Heart right ventricle (tissue), 16 donors: ENCODE measurements at regions not wholly inside any gene's neighbourhood (a gene's known extent, or its start where the extent isn't known, plus 50 kb on each side); places are given as distances from the start of the nearest gene placed in this dataset.
A peak's percentile ranks its signal among the peaks of the same experiment; 100 is the strongest.

Source experiments
- ATAC-seq, 8 donors: fragments of 200-7000 bp; cut with Tn5 transposase; one replicate each; pipeline ENCODE4 v1.9.1; 2020; ENCODE audit warnings: mild to moderate bottlenecking in 8 of 8, moderate library complexity in 8 of 8, moderate number of reproducible peaks in 1 of 8
- DNase-seq, 2 donors: peaks; one replicate each; pipeline ENCODE4 v3.0.0-alpha.2; 2020
- H3K27ac ChIP-seq, 10 donors: fragments of 200-600 bp; sonication (generic) in 2 of 10; one replicate each; pipeline versions ENCODE4 v1.5.0 to v1.8.0; 2020 to 2022; ENCODE audit warnings: mild to moderate bottlenecking in 3 of 10
- H3K27me3 ChIP-seq, 7 donors: fragments of 200-600 bp; one replicate each; pipeline ENCODE4 v1.8.0; 2021 to 2022; ENCODE audit warnings: mild to moderate bottlenecking in 2 of 7
- H3K36me3 ChIP-seq, 9 donors: fragments of 200-600 bp; sonication (generic) in 1 of 9; one replicate each; pipeline versions ENCODE4 v1.5.0 to v1.8.0; 2020 to 2022; ENCODE audit warnings: mild to moderate bottlenecking in 2 of 9
- H3K4me1 ChIP-seq, 9 donors: fragments of 200-600 bp; sonication (generic) in 1 of 9; one replicate each; pipeline versions ENCODE4 v1.5.0 to v1.8.0; 2020 to 2022; ENCODE audit warnings: mild to moderate bottlenecking in 4 of 9
- H3K4me3 ChIP-seq, 10 donors: fragments of 200-600 bp; sonication (generic) in 2 of 10; one replicate each; pipeline versions ENCODE4 v1.5.0 to v1.8.0; 2020 to 2022; ENCODE audit warnings: mild to moderate bottlenecking in 7 of 10, moderate library complexity in 2 of 10
- H3K9me3 ChIP-seq, 11 donors: fragments of 200-600 bp in 10 of 11; sonication (generic) in 2 of 11; one replicate each; pipeline versions ENCODE4 v1.5.0 to v1.8.0; 2013 to 2022; ENCODE audit warnings: mild to moderate bottlenecking in 2 of 11, control low read depth in 1 of 11, moderate library complexity in 1 of 11
- CTCF ChIP-seq, 9 donors: fragments of 200-600 bp; sonication (generic) in 2 of 9; IDR thresholded peaks; one replicate each; pipeline versions ENCODE4 v1.5.0 to v1.8.0; 2021 to 2022; ENCODE audit warnings: antibody characterized with exemption in 9 of 9, mild to moderate bottlenecking in 5 of 9, moderate library complexity in 1 of 9
- WGBS, 2 donors: extraction: QIAGEN DNeasy Blood & Tissue Kit; methylation state at CpG; one replicate each; pipeline ENCODE4 v1.1.7; 2013; ENCODE audit warnings: inconsistent platforms in 1 of 2; 5-methylcytosine and 5-hydroxymethylcytosine counted together
- intact Hi-C, 10 donors: fragments of 100-400 bp; cut with DNase I; formaldehyde crosslinking; loops; one replicate each; pipeline versions ENCODE4 v1.11.1 to v1.14.2; 2022
- donor health status: Arrhythmogenic right ventricular cardiomyopathy.
- donor health status: ischemic (EF 13 %, LVEDD 7.1; RV severe dilation, severe dysfunction).
- donor health status: healthy with polysubstance abuse.
- donor health status: DM: no; HTN: yes; CAD: no.
- donor health status: DM: no; HTN: no; CAD: no.
- donor health status: ischemic (EF 25% LVEDD 6.9; RV normal size, moderate dysfunction).
- donor health status: ischemic (EF 25% LVEDD 5.7; RV mildly dilated, moderate dysfunction).
- donor health status: healthy.
- donor health status: DM: yes; HTN: yes; CAD: no.
- donor health status: Ischemic cardiomyopathy.
- donor health status: ischemic (EF 35%, LVEDD 5.7; RV mildly dilated, moderate dysfunction).
- donor health status: nonischemic (EF 11% LVEDD 7.7; RV severe dilation, severe dysfunction).
- donor health status: DM: yes; HTN: yes; CAD: no.
- donor health status: PGD.
- donor health status: ischemic (EF 29% LVEDD 5.4; RV normal size, mild dysfunction).
- donor health status: nonischemic (EF 23%, LVEDD 6.1; RV moderate dilation, normal function).

DNA sequence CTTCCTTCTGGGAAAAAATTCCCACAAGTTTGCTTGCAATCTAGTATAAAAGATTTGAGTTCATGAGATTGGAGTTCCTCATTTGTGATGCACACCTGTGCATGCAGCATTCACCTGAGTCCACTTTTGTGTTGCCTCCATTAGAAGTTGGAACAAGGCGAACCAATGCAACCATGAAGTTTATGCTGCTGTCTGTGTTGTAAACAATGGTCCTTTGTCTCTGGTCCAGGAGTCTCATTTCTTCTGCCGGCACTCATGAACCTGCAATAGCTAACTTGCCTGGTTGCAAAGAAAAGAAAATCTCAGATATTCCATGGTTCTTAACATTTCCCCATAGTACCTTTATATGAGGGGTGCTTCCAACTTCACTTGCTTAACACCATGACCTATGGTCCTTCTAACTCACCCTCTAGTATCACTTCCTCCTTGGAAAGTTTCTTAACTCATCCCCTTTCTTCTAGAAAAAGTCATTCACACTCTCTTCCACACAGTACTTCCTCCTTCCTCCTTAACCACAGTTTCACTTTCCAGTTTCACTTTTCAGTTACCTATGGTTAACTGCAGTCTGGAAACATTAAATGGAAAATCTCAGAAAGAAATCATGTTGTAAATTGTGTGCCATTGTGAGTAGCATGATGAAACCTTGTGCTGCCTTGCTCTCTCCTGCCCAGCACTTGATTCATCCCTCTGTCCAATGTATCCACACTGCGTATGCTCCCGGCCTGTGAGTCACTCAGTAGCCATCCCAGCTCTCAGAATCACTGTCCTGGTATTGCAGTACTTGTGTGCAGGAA, 128.8 kb upstream of the TRIB2 start:
- DNase-seq (no peak), ATAC-seq (peak in 7 of 8 donors; percentile 38 to 73 (median 64))
- intact Hi-C loops, result no loop called here
- Histone ChIP-seq H3K4me3 (no peak overlapping the region), H3K9me3 (no peaks in the 10 kb centered on the region), H3K27ac (peak overlapping the region in 3 of 10 donors; percentile 3 to 52 (median 45)), H3K27me3 (no peaks in the 10 kb centered on the region), H3K4me1 (peaks cover 0 to 20% (median 0%) of the 10 kb centered on the region in 9 donors), H3K36me3 (no peaks in the 10 kb centered on the region)
- no peak for TF ChIP-seq CTCF (IDR thresholded peaks at IDR 0.05)
- 86 to 91% methylated on average over 4 of the region's 4 CpGs for WGBS, 2 donors

- ATAC-seq (no peak), DNase-seq (no peak)
- no peaks in the 10 kb centered on the region for H3K9me3 ChIP-seq
- H3K36me3 ChIP-seq, result no peaks in the 10 kb centered on the region
- H3K4me3 ChIP-seq, result no peak overlapping the region
- H3K4me1 ChIP-seq, result peaks cover 0 to 20% (median 0%) of the 10 kb centered on the region in 9 donors
- no peak overlapping the region for H3K27ac ChIP-seq
- no peak for TF ChIP-seq CTCF (IDR thresholded peaks at IDR 0.05)
- H3K27me3 ChIP-seq, result no peaks in the 10 kb centered on the region
- WGBS, 2 donors, result 93% methylated on average over 5 of the region's 5 CpGs
- intact Hi-C loops, result no loop called here
These were observed 127.8 kb upstream of the TRIB2 start for GRCh38 chr2:12588986-12589385.

- H3K4me1 ChIP-seq, result peaks cover 0 to 20% (median 0%) of the 10 kb centered on the region in 9 donors
- no peak for DNase-seq
- intact Hi-C loops, result no loop called here
These were observed 126.9 kb upstream of the TRIB2 start for GRCh38 chr2:12589802-12590320.

DNA sequence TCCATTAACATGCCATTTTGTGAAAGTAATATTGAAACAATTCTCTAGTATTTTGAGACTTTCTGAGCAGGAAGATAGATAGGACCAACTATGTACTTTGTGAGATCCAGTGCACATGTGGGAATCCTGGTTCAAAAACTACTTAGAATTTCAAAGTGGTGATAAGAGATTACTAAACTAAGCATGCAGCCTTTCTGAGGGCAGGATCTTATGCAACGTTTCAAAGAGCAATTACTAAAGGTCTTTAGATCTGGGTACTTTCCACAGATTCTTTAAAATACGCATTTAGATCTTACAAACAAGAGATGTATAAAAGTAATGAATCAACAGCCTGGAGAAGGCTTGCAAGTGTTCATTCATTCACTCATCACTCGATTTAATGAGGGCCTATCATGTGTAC, 124.4 kb upstream of the TRIB2 start:
- H3K9me3 ChIP-seq, result no peaks in the 10 kb centered on the region
- peaks cover 0 to 19% (median 0%) of the 10 kb centered on the region in 9 donors for H3K4me1 ChIP-seq
- intact Hi-C loops, result no loop called here
- no peak for TF ChIP-seq CTCF (IDR thresholded peaks at IDR 0.05)
- no peaks in the 10 kb centered on the region for H3K36me3 ChIP-seq
- H3K4me3 ChIP-seq, result no peak overlapping the region
- no peak for ATAC-seq
- no peaks in the 10 kb centered on the region for H3K27me3 ChIP-seq
- no peak overlapping the region for H3K27ac ChIP-seq
- 75 to 84% methylated on average over 3 of the region's 3 CpGs for WGBS, 2 donors
- DNase-seq, result no peak

More at GRCh38 chr2:12589802-12590320, 126.9 kb upstream of the TRIB2 start:
- Histone ChIP-seq H3K27ac (no peak overlapping the region), H3K4me3 (no peak overlapping the region), H3K9me3 (no peaks in the 10 kb centered on the region), H3K27me3 (no peaks in the 10 kb centered on the region), H3K36me3 (no peaks in the 10 kb centered on the region)
- 73 to 79% methylated on average over 5 of the region's 5 CpGs for WGBS, 2 donors
- TF ChIP-seq CTCF (IDR thresholded peaks at IDR 0.05), result no peak
- no peak for ATAC-seq
